GM21529 (cell line): ENCODE measurements at regions not wholly inside any gene's neighbourhood (a gene's known extent, or its start where the extent isn't known, plus 50 kb on each side); places are given as distances from the start of the nearest gene placed in this dataset.
A peak's percentile ranks its signal among the peaks of the same experiment; 100 is the strongest.

Experiments used
- ATAC-seq: cut with Tn5 transposase; IDR thresholded peaks from one replicate; pipeline ENCODE4 v1.9.1; 2021; ENCODE audit not compliant: unreplicated experiment

DNA sequence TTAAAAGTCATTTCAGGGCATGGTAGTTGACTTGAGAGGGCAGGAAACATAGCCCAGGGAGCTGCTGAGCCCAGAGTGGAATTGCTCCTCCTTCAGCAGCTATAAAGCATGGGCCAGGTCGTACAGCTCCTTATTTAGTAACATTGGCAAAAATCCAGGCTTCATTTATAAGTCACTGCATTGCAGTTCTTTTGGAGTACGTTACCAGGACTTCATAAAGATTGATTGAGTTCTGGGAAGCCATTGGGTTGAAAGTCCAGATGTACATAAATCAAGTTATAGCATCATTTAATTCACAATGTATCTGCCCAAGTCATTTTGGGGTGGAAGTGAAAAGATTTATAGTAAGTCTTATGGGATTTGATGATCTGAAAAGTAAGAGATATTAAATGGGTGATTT lies 53.0 kb upstream of the ANKEF1 start:
- no peak for ATAC-seq

DNA sequence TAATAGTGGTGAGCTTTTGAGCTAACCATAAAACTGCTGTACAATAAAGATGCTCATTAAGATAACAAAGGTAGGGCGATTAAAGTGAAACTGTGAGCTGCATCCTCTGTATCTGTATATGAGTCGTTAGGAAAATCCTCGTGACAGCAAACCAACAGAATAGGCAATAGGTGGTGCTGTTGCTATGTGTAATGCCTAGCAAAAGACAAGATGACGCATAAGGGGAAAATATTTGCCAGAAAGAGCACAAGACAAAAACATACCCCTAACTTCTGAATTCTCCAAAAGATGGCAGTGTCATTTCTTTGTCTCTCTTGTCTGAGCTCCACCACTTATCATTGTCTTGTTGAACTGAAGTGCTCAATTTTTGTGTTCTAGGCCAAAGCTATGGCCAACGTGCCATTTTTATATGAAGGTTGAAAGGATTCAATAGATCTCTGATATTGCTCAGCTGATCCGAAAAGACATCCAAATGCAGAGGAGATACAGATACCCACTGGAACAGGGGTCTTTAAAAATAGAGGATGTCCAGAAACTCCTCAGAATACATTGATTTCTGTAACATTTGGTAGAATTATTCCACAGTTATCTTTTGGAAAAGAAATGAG lies 56.3 kb upstream of the ANKEF1 start:
- peak; percentile 95 for ATAC-seq

DNA sequence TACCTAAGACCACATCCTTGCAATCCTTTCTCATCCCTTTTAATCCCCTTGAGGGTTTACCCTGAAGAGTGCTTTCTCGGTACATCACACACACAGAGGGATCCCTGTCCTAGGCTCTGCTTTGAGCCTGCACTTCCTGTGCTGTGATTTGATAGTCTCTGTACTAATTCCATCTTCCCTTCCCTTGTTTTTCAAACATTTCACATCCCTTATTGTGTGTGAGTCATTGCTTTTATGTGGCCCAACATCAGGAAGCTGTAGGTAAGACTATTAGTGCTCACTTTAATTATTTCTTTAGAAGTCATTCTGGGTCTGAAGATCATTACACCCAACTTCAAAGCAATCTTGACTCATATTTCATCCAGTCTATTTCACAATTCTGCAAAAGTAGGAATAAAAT lies 57.2 kb upstream of the ANKEF1 start:
- ATAC-seq = no peak

DNA sequence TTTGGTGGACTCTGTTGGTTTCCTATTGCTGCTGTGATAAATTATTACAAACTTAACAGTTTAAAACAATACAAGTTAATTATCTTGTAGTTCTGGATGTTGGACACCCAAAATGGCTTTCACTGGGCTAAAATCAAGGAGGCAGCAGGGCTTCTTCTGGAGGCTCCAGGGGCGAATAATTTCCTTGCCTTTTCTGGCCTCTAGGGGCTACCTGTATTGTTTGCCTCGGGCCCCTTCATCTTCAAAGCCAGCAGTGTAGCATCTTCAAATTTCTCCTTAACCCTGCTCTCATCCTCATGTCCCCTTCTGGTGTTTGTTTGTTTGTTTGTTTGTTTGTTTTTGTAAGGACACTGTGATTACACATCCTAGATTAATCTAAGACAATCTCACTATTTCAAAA lies 60.5 kb upstream of the ANKEF1 start:
- ATAC-seq = no peak

DNA sequence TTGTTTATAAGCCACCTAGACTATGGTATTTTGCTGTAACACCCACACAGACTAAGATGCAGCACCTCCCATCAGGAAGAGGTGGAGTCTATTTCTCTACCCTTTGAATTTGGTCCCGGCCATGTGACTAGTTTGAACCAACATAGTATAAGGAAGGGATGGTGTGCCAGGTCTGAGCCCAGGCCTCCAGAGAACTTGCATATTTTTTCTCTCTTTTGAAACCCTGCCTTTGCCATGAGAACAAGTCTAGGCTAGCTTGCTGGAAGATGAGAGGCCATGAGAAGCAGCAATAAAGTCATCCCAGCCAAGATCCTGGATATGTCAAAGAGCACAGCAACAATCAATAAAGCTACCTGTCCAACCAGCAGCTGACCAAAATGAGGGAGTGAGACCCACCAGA lies 63.0 kb upstream of the ANKEF1 start:
- ATAC-seq = no peak

DNA sequence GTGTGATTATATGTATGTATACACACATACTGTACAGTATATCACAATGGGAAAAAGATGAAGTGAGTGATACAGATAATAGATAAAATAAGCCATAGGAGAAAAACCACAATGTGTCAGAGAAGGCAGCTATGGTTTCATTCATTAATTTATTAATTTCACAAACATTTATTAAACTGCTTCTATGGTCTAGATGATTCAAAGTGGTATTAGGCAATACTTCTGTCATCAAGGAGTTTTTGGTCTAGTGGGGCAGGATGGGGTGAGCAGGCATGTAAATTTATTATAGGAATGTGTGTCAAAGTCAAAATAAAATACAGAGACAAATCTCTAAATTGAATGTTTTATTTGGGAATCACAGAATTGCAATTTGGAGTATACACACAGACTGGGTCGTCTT lies 65.2 kb upstream of the ANKEF1 start:
- no peak for ATAC-seq

DNA sequence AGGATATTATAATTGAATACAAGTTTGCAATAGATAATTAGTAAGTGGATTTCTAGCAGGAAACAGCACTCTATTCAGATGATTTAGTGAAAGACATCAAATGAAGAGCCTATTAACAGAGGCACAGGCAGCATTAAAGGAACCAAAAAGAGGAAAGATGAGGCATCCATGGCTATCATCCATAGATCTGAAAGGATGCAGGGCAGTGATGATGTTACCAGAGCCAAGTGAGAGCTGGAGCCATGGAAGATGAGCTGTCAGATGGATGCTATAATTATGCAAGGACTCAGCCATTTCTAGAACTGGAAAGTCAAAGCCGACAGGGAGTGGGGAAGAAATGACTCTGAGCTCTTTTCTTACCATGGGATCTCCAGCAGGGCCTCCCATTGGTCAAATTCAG lies 66.8 kb upstream of the ANKEF1 start:
- ATAC-seq = no peak

DNA sequence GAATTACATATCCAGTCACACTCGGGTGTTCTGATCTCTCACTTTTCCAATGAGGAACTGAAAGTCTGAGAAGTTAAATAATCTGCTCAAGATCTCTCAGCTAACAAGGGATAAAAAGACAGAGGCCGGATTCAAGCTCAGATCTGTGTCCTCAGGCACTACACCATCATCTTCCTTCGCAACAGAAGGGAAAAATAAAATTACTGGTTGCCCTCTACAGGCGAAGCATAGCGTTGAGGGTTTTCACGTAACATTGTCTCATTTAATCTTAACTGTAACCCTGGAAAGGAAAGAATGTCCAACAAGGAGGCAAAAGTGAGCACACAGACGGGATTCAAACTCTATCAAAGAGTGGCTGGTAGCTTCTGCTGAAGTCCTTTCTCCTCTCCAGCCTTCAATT lies 67.8 kb upstream of the ANKEF1 start:
- no peak for ATAC-seq

DNA sequence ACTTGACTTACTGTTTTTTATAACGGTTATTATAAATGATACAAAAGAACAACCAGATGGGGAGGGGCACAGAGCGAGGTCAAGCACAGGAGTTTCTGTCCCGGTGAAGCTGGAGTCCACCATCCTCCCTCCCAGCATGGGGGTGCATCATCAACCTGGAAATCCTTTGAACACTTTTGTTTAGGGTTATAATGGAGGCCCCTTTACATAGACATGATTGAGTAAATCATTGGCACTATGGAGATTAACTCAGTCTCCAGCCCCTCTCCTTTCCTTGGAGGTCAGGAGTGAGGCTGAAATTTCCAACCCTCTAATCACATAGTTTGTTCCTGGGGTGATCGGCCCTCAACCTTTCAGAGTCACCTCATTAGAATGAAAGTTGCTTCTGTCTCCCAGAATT lies 71.8 kb upstream of the ANKEF1 start:
- no peak for ATAC-seq

DNA sequence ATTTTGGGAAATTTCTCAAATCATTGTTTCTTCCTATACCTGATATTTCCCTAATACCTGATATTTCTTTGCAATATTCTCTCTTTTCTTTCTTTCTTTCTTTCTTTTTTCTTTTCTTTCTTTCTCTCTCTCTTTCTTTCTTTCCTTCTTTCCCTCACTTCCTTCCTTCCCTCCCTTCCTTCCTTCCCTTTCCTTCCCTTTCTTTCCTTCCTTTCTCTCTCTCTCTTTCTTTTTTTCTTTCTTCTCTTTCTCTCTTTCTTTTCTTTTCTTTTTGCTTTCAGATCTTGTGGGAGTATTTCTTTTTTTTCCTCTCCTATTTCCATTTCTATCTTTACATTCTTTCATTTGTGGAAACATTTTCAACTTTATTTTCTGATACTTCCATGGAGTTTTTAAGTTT lies 76.1 kb upstream of the ANKEF1 start:
- ATAC-seq = no peak

DNA sequence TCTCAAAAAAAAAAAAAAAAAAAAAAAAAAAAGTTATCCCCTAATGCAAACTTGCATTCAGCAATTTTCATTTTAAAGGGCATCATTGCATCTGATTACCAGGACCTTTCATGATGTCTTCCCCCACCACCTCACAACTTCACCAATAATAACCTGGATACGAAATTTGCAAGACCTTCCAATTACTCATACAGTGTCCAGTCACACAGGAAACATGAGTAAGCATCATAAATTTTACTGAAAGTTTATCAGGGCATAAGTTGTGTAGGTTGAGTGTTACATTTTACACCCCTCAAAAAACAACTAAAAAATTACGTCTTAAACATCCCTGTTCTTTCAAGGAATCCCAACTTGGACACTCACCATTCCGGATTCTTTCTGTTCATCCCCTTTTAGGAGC lies 79.1 kb upstream of the ANKEF1 start:
- no peak for ATAC-seq

DNA sequence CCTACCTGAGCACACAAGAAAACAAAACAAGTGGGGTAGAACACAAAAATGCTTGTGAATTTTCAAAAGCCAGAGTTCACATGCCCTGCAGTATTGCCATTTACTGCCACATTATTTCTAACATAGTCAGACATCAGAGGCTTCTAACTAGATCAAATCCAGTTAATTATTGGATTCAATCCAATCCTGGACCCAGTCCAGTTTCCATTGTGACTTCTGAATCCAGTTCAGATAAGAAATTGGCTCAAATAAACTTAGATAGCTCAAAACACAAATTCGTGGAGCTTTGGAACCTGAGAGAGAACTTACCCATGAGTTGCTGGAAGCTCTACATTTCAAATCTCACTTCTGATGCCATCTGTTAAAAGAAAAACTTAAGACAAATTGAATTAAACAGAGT lies 85.2 kb upstream of the ANKEF1 start:
- no peak for ATAC-seq

DNA sequence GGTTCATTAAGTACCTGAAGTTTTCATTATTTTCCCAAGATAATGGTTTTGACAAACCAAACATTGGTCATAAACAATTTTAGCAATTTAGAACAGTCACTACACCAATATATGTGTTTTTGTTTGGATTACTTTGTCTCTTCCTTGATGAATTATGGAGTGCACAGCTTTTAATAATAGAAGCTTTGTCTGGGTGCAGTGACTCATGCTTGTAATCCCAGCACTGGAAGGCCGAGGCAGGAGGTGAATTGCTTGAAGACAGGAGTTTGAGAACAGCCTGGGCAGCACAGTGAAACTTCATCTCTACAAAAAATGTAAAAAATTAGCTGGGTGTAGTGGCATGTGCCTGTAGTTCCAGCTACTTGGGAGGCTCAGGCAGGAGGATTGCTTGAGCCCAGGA lies 89.4 kb upstream of the ANKEF1 start:
- no peak for ATAC-seq

DNA sequence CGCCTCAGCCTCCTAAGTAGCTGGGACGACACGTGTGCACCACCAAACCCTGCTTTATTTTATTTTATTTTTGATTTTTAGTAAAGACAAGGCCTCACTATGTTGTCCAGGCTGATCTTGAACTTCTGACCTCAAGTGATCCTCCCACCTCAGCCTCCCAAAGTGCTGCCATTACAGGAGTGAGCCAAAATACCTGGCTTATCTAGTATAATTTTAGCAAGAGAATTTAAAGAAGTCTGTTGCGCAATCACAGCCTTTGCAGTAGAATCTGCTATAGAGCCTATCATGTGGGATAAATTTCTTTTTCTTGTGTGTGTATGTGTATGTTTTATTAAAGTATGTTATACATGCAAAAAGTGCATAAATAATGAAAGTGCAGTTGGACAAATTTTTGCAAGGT lies 92.1 kb upstream of the ANKEF1 start:
- no peak for ATAC-seq

DNA sequence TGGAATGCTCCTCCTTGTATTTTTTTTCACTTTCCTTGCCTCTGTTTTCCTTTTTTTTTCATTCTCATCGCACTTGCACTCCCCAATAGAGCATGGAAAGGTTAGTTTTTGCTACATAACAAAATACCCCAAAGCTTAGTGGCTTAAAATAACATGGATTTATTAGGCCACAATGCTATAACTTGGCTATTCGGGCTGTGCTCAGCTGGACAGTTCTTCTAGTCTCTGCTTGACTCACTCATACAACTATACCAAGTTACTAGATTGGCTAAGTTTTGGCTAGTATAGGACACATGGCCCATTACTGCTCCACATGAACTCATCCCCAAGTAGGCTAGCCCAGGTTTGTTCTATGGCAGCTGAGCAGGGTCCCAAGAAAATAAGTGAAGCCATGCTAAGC lies 94.5 kb upstream of the ANKEF1 start:
- no peak for ATAC-seq

DNA sequence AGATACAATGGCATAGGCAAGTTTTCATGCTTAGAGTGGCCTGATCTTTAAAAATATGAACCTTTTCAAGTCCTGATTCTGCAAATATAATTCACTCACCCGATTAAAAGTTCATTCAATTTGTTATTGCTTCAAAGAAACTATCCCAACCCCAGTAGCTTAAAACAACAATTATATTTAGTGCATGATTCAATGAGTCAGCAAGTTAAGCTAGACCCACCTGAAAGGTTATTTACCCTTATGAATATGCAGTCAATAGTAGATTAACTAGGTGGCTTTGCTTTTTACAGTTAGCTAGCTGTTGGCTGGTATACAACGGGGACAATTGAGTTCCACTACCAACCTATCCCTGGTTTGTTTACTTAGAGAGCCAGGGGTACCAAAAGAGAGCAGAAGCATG lies 95.6 kb upstream of the ANKEF1 start:
- ATAC-seq = no peak

DNA sequence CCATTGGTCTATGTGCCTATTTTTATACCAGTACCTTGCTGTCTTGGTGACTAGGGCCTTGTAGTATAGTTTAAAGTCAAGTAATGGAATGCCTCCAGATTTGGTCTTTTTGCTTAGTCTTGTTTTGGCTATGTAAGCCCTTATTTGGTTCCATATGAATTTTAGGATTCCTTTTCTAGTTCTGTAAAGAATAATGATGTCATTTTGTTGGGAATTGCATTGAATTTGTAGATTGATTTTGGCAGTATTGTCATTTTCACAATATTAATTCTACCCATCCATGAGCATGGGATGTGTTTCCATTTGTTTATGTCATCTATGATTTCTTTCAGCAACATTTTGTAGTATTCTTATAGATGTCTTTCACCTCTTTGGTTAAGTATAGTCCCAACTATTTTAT lies 96.4 kb upstream of the PAK5 start:
- ATAC-seq = no peak

DNA sequence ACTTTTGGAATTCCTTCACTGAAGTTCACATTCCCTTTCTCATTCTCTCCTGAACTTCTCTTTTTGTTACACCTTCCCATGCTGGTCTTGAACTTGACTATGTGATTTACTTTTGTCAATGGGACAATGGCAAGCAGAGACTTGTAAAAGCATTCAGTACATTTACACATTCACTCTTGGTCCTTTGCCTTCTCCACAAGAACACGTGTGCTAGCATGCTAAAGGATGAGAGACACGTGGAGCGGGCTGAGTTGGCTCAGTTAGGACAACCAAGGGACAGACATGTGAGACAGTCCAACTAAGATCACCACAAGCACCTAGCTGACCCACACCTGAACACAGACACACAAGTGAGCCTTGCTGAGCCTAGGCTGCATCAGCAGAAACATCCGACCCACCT lies 91.3 kb upstream of the PAK5 start:
- no peak for ATAC-seq

DNA sequence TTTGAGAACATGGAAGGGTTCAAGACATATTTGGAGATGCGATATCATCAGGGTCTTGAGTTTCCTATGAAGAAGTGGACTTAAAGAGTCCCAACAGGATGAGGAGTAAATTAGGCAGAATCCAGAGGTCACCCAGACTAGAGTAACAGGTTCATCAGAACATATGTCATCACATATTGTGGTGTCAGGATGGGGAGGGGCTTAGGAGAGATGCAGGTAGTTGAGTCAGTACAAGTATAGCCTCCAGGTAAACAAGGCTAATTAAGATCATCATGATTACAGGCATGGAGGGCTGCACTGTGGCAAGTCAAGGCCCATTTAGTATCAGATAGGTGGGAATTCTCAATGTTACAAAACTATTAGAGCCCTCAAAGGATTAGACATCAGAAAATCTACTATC lies 90.1 kb upstream of the PAK5 start:
- ATAC-seq = no peak

DNA sequence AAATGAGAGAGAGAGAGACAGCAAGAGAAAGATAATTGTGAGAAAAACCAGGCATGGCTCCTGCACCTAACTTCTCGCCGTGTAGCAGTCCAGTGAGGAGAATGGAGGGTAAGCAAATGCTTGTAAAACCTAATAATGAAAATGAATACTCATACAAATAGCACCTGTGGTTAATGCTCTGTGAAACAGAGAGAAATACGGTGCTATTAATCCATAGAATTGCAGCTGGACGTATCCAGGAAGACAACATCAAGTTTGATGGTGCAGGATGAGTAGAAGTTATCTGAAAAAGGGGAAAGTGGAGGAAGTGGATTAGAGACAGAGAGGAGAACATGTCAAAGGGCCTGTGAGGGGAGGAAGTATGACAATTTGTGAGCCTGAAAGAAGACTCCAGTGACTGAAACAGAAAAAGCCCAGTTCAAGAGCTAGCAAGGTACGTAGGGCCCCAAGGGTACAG lies 89.4 kb upstream of the PAK5 start:
- peak; percentile 88 for ATAC-seq

DNA sequence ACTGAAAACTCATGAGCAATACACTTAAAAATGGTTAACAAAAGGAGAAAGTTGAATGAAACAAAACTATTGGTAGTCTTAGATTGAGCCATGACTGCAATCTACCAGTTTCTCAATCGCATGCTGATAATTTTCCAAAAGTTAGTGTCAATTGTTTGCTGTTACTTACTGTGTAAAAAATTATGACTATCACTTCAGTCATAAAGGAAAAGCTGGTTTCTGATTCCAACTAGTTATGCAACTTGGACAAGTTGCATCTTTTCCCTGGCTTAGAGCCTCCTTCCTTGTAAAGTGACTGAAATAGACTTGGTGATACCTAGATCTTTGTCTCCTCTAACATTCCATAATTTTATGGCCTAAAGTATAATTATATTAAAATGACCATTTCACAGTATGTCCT lies 88.3 kb upstream of the PAK5 start:
- ATAC-seq = no peak

DNA sequence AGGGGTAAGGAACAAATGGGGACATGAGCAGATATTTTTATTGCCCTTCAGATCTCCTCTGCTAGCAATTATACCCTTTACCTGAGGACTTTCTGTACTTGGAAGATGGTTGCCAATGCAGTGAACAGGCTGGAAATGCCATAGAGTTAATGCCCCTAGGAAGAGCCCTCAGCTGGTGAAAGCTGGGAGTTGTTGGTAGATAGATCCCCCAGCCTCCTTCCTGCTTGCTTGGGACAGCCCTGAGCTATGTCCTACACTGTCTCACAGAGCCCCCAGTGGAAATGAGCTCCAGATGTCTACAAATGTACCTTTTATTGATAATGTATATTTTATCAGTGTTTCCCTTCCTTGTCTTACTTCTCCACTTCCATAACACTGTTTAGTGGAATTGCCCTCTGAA lies 87.6 kb upstream of the PAK5 start:
- no peak for ATAC-seq

DNA sequence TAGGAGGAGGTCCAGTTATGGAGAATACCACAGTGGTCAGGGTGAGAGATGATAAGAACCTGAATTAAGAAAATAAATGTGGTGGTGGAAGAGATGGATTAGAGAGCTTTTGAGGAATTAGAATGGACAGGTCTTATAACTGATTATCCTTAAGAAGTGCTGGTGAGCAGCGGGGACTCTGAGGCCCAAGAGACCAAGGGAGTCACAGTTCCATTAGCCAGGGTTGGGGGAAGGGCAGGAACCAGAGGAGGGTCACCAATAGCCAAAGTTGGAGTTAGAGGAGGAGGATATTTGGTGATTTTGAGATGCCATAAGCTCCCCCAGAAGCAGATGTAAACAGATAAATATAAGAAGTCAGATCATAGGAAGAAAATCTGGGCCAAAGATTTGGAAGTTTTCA lies 87.1 kb upstream of the PAK5 start:
- no peak for ATAC-seq

DNA sequence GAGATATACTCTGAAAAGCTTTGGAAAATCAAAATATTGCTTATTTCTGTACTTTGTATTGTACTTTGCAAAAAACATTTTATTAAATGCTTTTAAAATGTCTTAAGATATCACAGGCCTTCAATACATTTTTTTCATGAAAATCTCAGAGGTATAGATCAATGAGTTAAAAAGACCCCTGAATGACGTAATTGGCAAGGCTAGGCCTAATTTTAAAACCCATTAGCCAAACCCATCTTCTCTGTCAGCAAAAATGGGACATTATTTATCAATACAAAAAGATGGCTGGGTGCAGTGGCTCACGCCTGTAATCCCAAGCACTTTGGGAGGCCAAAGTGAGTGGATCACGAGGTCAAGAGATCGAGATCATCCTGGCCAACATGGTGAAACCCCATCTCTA lies 84.8 kb upstream of the PAK5 start:
- ATAC-seq = no peak
